Retinal pigment epithelial cell (primary cell): ENCODE measurements at regions not wholly inside any gene's neighbourhood (a gene's known extent, or its start where the extent isn't known, plus 50 kb on each side); places are given as distances from the start of the nearest gene placed in this dataset.

Experiments used
- DNase-seq: peaks from one replicate; pipeline ENCODE4 v3.0.0-alpha.2; 2010; ENCODE audit warnings: low read depth
- H3K4me3 ChIP-seq: 2 replicates; pipeline ENCODE4 v1.5.1; 2011; ENCODE audit warnings: mild to moderate bottlenecking, low read length, control low read depth, moderate library complexity
- TF ChIP-seq, protein P1 (sequence below): conservative IDR thresholded peaks from 2 replicates; pipeline ENCODE4 v1.5.1; 2011; ENCODE audit warnings: low read depth, low read length, control low read depth, inconsistent platforms

DNA sequence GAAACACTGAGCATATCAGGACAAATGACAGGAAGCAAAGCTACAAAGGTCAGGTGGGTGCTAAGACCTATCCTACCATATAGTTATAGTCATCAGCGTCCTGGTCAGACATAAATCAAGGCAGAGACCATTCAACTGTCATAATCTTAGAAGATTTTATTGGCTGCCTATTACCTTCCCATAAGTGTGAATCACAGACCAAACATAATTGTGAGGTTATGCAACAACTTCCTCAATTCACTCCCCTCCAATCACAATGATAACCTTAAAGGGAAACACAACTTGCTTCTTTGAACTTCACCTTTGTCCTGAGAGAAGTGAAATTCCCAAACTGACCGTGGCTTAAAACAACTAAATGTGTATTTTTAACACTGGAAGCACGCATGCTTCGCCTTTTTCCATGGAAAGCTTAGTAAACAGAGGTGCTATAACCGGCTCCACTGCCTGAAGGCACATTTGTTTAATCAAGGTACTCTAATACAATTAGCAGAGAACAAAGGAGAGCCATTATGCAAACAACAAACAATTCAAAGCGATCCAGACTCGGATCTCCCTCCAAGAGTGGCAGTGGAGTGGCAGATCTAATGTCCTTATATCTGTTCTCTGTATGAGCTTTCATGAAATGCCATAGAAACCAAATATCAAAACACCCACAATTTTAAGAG lies 84.9 kb downstream of the TMEM114 start:
- TF ChIP-seq, protein P1, sequence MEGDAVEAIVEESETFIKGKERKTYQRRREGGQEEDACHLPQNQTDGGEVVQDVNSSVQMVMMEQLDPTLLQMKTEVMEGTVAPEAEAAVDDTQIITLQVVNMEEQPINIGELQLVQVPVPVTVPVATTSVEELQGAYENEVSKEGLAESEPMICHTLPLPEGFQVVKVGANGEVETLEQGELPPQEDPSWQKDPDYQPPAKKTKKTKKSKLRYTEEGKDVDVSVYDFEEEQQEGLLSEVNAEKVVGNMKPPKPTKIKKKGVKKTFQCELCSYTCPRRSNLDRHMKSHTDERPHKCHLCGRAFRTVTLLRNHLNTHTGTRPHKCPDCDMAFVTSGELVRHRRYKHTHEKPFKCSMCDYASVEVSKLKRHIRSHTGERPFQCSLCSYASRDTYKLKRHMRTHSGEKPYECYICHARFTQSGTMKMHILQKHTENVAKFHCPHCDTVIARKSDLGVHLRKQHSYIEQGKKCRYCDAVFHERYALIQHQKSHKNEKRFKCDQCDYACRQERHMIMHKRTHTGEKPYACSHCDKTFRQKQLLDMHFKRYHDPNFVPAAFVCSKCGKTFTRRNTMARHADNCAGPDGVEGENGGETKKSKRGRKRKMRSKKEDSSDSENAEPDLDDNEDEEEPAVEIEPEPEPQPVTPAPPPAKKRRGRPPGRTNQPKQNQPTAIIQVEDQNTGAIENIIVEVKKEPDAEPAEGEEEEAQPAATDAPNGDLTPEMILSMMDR = no peak
- no peak for DNase-seq
- no peak overlapping the region for H3K4me3 ChIP-seq

DNA sequence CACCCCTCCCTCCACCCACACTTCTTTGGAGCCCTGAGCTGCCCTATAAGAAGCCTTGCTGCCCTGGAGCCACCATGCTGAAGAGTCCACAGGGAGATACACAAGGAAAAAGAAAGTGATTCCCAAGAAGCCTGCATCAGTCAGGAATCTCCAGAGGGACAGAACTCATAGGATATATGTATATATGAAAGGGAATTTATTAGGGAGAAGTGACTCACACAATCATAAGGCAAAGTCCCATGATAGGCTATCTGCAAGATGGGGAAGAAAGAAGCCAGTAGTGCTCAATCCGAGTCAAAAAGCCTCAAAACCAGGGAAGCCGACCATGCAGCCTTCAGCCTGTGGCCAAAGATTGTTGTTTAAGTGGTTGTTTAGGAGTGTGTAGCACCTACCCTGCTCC lies 87.9 kb downstream of the TMEM114 start:
- H3K4me3 ChIP-seq = no peak overlapping the region
- TF ChIP-seq, protein P1 = no peak
- no peak for DNase-seq

DNA sequence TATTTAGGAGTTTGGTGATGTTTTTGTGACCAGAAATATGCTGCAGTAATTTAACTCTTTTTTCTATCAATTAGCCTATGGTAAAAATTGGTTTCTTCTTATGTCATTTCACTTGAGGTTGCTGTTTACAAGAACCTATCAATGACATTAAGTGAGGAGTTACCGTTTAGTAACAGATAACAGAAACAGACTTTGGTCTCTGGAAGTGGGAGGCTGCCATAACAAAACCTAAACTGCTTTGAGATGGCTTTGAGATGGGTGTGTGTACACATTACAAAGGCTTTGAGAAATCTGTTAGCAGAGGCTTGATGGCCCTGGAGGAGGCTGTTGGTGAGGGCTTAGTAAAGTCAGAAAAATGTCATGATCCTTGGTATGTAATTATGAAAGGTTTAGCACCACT lies 90.0 kb downstream of the TMEM114 start:
- no peak overlapping the region for H3K4me3 ChIP-seq
- TF ChIP-seq, protein P1 = no peak
- DNase-seq = no peak

DNA sequence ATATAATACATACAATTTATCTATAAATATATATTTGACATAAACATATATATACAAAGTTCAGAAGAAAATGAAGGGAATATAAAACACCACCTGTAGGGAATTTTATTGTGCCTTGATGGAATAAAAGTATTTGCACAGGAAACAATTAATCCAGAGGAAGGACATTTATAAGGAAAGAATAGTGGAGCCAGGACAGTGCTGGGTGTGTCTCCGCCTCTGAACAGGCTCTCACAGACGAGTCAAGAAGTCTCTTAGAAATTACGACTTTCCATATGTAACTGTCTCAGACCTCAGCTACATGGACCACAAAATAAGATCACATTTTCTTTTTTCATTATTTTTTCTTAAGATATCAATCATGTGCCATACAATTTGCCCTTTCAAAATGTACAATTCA lies 93.9 kb downstream of the TMEM114 start:
- H3K4me3 ChIP-seq = no peak overlapping the region
- TF ChIP-seq, protein P1 = no peak
- no peak for DNase-seq

DNA sequence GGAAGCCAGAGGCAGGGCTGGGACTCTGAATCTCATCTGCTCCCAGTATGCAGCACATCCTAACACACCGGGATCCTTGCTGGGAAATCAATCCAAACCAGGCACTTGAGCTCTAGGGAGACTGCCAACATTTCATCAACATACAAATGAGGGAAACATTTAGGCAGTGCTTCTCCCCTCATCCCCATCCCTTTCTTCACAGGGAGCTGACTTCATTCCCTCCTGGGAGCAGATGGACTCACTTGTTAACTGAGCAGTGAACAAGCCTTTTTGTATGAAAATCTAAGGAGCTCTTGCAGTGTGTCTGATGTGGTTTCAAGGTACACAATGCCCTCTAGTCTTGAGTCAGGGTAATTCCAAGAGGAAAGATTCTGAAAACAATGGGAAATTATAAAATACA lies 96.3 kb downstream of the TMEM114 start:
- no peak for DNase-seq

DNA sequence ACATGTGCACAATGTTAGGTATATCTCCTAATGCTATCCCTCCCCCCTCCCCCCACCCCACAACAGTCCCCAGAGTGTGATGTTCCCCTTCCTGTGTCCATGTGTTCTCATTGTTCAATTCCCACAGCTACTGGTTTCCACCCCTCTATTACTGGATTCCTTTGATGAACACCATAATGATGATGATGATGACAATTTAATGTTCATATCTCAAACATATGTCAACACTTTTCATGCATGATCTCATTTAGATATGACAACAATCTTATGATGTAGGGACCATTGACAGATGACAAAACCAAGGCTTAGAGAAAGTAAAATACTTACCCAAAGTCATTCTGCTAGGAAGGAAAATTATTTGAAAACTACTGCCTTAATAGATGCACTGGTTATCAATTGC lies 97.6 kb downstream of the TMEM114 start:
- DNase-seq = no peak
- TF ChIP-seq, protein P1 = no peak
- no peak overlapping the region for H3K4me3 ChIP-seq

More for the DNA sequence above, 96.3 kb downstream of the TMEM114 start:
- TF ChIP-seq, protein P1 = no peak
- no peak overlapping the region for H3K4me3 ChIP-seq

DNA sequence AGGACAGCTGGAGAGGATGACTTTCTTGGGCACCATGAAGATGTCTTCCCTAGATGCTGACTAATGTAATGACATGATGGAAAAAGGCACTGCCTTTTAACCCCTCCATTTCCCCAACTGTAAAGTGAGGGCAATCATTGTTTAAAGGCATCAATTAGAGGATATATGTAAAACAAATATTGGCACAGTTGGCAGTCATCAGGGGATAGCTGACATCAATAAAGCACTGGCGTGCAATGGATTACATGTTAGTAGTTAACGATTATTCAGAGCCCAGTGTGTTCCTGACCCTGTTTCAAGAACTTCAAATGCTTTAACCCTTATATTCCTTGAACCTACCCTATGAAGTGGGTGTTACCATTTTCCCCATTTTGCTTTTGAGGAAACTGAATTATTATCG lies 100.7 kb downstream of the TMEM114 start:
- H3K4me3 ChIP-seq = no peak overlapping the region
- no peak for DNase-seq
- TF ChIP-seq, protein P1 = no peak
